HepG2 (cell line): ENCODE measurements at regions not wholly inside any gene's neighbourhood (a gene's known extent, or its start where the extent isn't known, plus 50 kb on each side); places are given as distances from the start of the nearest gene placed in this dataset.
A peak's percentile ranks its signal among the peaks of the same experiment; 100 is the strongest.

Experiments used
- CAMTA2 ChIP-seq: sonication (generic); formaldehyde crosslinking; IDR thresholded peaks from 2 replicates; pipeline ENCODE4 v1.4.0; 2020; ENCODE audit warnings: mild to moderate bottlenecking, missing genetic modification reagents, borderline replicate concordance
- GPBP1L1 ChIP-seq: sonication (generic); formaldehyde crosslinking; IDR thresholded peaks from 2 replicates; pipeline ENCODE4 v1.5.0; 2020; ENCODE audit warnings: mild to moderate bottlenecking, missing genetic modification reagents
- KDM4B ChIP-seq: sonication (generic); formaldehyde crosslinking; IDR thresholded peaks from 2 replicates; pipeline ENCODE4 v1.4.0; 2020; ENCODE audit warnings: missing genetic modification reagents
- NFRKB ChIP-seq: fragments of 450-650 bp; IDR thresholded peaks from 2 replicates; pipeline ENCODE4 v1.6.1; 2017
- TRAFD1 ChIP-seq: sonication (generic); formaldehyde crosslinking; IDR thresholded peaks from 2 replicates; pipeline ENCODE4 v1.5.1; 2020; ENCODE audit warnings: missing genetic modification reagents, mild to moderate bottlenecking, borderline replicate concordance
- ZBTB39 ChIP-seq: sonication (generic); formaldehyde crosslinking; IDR thresholded peaks from 2 replicates; pipeline ENCODE4 v1.5.0; 2020; ENCODE audit warnings: missing genetic modification reagents
- ZNF121 ChIP-seq: sonication (generic); formaldehyde crosslinking; IDR thresholded peaks from 2 replicates; pipeline ENCODE4 v1.5.0; 2020; ENCODE audit warnings: mild to moderate bottlenecking, missing genetic modification reagents
- ZNF567 ChIP-seq: sonication (generic); formaldehyde crosslinking; IDR thresholded peaks from 2 replicates; pipeline ENCODE4 v1.8.1; 2023; ENCODE audit warnings: mild to moderate bottlenecking, missing genetic modification reagents, borderline replicate concordance
- ZNF570 ChIP-seq: sonication (generic); formaldehyde crosslinking; IDR thresholded peaks from 2 replicates; pipeline ENCODE4 v1.4.0; 2020; ENCODE audit warnings: mild to moderate bottlenecking, missing genetic modification reagents, borderline replicate concordance
- ZNF574 ChIP-seq: sonication (generic); formaldehyde crosslinking; IDR thresholded peaks from 2 replicates; pipeline ENCODE4 v1.4.0; 2020; ENCODE audit warnings: missing genetic modification reagents
- ZNF724P ChIP-seq: sonication (generic); formaldehyde crosslinking; IDR thresholded peaks from 2 replicates; pipeline ENCODE4 v1.8.0; 2022; ENCODE audit warnings: missing genetic modification reagents, borderline replicate concordance
- ZNF761 ChIP-seq: sonication (generic); formaldehyde crosslinking; conservative IDR thresholded peaks from 2 replicates; pipeline ENCODE4 v1.4.0; 2020; ENCODE audit warnings: mild to moderate bottlenecking, missing genetic modification reagents
- TF ChIP-seq, protein P1 (sequence below): fragments of 450-650 bp; IDR thresholded peaks from 2 replicates; pipeline ENCODE4 v1.6.1; 2017; ENCODE audit warnings: mild to moderate bottlenecking

GRCh38 chr22:27670701-27671412 lies 130.7 kb downstream of the MN1 start (continued):
- TF ChIP-seq TRAFD1 = no peak
- TF ChIP-seq ZNF121 (CRISPR knock-in tag) = no peak
- no peak for TF ChIP-seq NFRKB
- TF ChIP-seq ZBTB39 (CRISPR knock-in tag) = no peak
- peak; percentile 37; the same call in 1 of the 2 replicates for TF ChIP-seq KDM4B (CRISPR knock-in tag)
- TF ChIP-seq ZNF574 (CRISPR knock-in tag) = 0 out of 2 replicates have a peak, but pooled peaks have one; percentile 49
- TF ChIP-seq ZNF570 (CRISPR knock-in tag) = no peak
- TF ChIP-seq GPBP1L1 (CRISPR knock-in tag) = no peak
- TF ChIP-seq, protein P1, sequence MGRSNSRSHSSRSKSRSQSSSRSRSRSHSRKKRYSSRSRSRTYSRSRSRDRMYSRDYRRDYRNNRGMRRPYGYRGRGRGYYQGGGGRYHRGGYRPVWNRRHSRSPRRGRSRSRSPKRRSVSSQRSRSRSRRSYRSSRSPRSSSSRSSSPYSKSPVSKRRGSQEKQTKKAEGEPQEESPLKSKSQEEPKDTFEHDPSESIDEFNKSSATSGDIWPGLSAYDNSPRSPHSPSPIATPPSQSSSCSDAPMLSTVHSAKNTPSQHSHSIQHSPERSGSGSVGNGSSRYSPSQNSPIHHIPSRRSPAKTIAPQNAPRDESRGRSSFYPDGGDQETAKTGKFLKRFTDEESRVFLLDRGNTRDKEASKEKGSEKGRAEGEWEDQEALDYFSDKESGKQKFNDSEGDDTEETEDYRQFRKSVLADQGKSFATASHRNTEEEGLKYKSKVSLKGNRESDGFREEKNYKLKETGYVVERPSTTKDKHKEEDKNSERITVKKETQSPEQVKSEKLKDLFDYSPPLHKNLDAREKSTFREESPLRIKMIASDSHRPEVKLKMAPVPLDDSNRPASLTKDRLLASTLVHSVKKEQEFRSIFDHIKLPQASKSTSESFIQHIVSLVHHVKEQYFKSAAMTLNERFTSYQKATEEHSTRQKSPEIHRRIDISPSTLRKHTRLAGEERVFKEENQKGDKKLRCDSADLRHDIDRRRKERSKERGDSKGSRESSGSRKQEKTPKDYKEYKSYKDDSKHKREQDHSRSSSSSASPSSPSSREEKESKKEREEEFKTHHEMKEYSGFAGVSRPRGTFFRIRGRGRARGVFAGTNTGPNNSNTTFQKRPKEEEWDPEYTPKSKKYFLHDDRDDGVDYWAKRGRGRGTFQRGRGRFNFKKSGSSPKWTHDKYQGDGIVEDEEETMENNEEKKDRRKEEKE = no peak
- TF ChIP-seq CAMTA2 (CRISPR knock-in tag) = no peak
- TF ChIP-seq ZNF567 (CRISPR knock-in tag) = no peak
- TF ChIP-seq ZNF761 (CRISPR knock-in tag) = no peak
- TF ChIP-seq ZNF724P (CRISPR knock-in tag) = no peak
